ENCODE measurements at regions not wholly inside any gene's neighbourhood (a gene's known extent, or its start where the extent isn't known, plus 50 kb on each side); places are given as distances from the start of the nearest gene placed in this dataset.

DNA sequence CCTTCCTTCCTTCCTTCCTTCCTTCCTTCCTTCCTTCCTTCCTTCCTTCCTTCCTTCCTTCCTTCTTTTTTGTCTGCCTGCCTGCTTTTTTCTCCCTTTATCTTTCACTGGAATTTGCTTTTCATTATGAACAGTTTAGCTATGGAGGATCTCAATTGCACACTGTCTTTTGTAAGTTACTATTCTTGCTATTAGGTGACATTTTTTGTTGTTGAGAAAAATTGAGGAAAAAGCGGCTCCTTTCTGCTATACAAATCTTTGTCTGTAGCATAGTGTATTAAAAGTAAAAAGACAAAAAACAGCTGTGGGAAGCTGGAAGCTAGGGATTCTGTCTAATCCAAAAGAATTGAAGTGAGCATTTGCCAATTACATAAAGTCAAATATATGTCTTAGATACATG, 448.7 kb downstream of the DCDC2C start:
- no peak for TF ChIP-seq EZH2 (IDR thresholded peaks at IDR 0.05; ENCODE audit: insufficient read depth, poor library complexity, severe bottlenecking)
- no peak for TF ChIP-seq EZH2phosphoT487 (IDR thresholded peaks at IDR 0.05; ENCODE audit: insufficient read depth, low read depth)

Data from GM23248 (cell line).